IMR-90 (cell line): ENCODE measurements at regions not wholly inside any gene's neighbourhood (a gene's known extent, or its start where the extent isn't known, plus 50 kb on each side); places are given as distances from the start of the nearest gene placed in this dataset.
"Not testable (repeated sequence)": the region's sequence is repeated elsewhere in the genome, so short reads cannot be mapped to it uniquely, and the experiment has no call there.

Experiments
- ATAC-seq: fragments of 200-7000 bp; cut with Tn5 transposase; 2 replicates; pipeline ENCODE4 v1.9.1; 2020; ENCODE audit warnings: low read depth, mild to moderate bottlenecking, moderate library complexity
- BruUV-seq: library from RNA; stranded (reverse); fragments of 400-500 nt; replicated peaks from 2 replicates; lab custom pipeline; 2021; lab: Mats Ljungman, UMichigan
- CTCF ChIA-PET: fragments of 300-600 bp; formaldehyde crosslinking; extraction: SDS; loops from one replicate; lab custom pipeline; 2021; ENCODE audit warnings: antibody characterized with exemption; lab: Yijun Ruan, JAX
- POLR2A ChIA-PET: fragments of 300-600 bp; sonication (Branson Sonifier 250); formaldehyde crosslinking; loops from one replicate; lab custom pipeline; 2022; ENCODE audit warnings: antibody characterized with exemption; ENCODE audit not compliant: unreplicated experiment; lab: Charles Lee
- DNase-seq: peaks from one replicate; pipeline ENCODE4 v3.0.0; 2013
- H2AFZ ChIP-seq: replicated peaks from 2 replicates; pipeline ENCODE3; 2013; ENCODE audit warnings: low read length, mild to moderate bottlenecking; ENCODE audit not compliant: poor library complexity
- H2AK5ac ChIP-seq: 2 replicates; pipeline ENCODE4 v1.6.1; 2013; ENCODE audit warnings: low read depth, low read length, inconsistent platforms
- H2AK9ac ChIP-seq: replicated peaks from 2 replicates; pipeline ENCODE3; 2013; ENCODE audit warnings: mild to moderate bottlenecking, low read depth, low read length, moderate library complexity; ENCODE audit not compliant: poor library complexity
- H2BK120ac ChIP-seq: 2 replicates; pipeline ENCODE4 v1.6.1; 2013; ENCODE audit warnings: low read depth, low read length, inconsistent platforms
- H2BK15ac ChIP-seq: 3 replicates; pipeline ENCODE4 v1.6.1; 2013; ENCODE audit warnings: low read depth, low read length, inconsistent platforms
- H2BK20ac ChIP-seq: 2 replicates; pipeline ENCODE4 v1.6.1; 2013; ENCODE audit warnings: low read depth, mild to moderate bottlenecking, inconsistent platforms, low read length, moderate library complexity
- H2BK5ac ChIP-seq: 2 replicates; pipeline ENCODE4 v1.6.1; 2013; ENCODE audit warnings: mild to moderate bottlenecking, low read depth, low read length, inconsistent platforms; ENCODE audit not compliant: poor library complexity, severe bottlenecking
- H3K14ac ChIP-seq: replicated peaks from 2 replicates; pipeline ENCODE4 v1.6.1; 2013; ENCODE audit warnings: low read depth, low read length, inconsistent platforms
- H3K18ac ChIP-seq: 2 replicates; pipeline ENCODE4 v1.6.1; 2013; ENCODE audit warnings: low read depth, low read length, control low read depth
- H3K23ac ChIP-seq: 2 replicates; pipeline ENCODE4 v1.6.1; 2013; ENCODE audit warnings: low read depth, low read length, inconsistent platforms
- H3K27ac ChIP-seq: 2 replicates; pipeline ENCODE4 v1.5.1; 2013; ENCODE audit warnings: mild to moderate bottlenecking, control low read depth, low read length; ENCODE audit not compliant: insufficient read depth
- H3K27me3 ChIP-seq: 2 replicates; pipeline ENCODE4 v1.6.1; 2013; ENCODE audit warnings: low read length; ENCODE audit not compliant: control insufficient read depth, insufficient read depth
- H3K36me3 ChIP-seq: 2 replicates; pipeline ENCODE4 v1.6.1; 2013; ENCODE audit warnings: low read length, mixed read lengths; ENCODE audit not compliant: control insufficient read depth, insufficient read depth
- H3K4ac ChIP-seq: 2 replicates; pipeline ENCODE4 v1.6.1; 2013; ENCODE audit warnings: low read depth, low read length, inconsistent platforms
- H3K4me1 ChIP-seq: 2 replicates; pipeline ENCODE4 v1.6.1; 2013; ENCODE audit warnings: low read length, mixed read lengths; ENCODE audit not compliant: control insufficient read depth, insufficient read depth
- H3K4me2 ChIP-seq: 2 replicates; pipeline ENCODE4 v1.6.1; 2013; ENCODE audit warnings: low read depth, mild to moderate bottlenecking, control low read depth, low read length, moderate library complexity
- H3K4me3 ChIP-seq: 2 replicates; pipeline ENCODE4 v1.5.1; 2013; ENCODE audit warnings: low read depth, mild to moderate bottlenecking, control low read depth, low read length, moderate library complexity; ENCODE audit not compliant: insufficient read depth
- H3K56ac ChIP-seq: 2 replicates; pipeline ENCODE4 v1.6.1; 2013; ENCODE audit warnings: low read length, inconsistent platforms; ENCODE audit not compliant: insufficient read depth; ENCODE audit errors: extremely low read depth
- H3K79me1 ChIP-seq, 2 experiments: 2 replicates each; pipeline ENCODE4 v1.6.1; 2013; ENCODE audit warnings: low read length in 2 of 2, inconsistent platforms in 1 of 2, low read depth in 1 of 2
- H3K9ac ChIP-seq: 2 replicates; pipeline ENCODE4 v1.6.1; 2013; ENCODE audit warnings: low read depth, low read length, control low read depth
- H3K9me1 ChIP-seq: 2 replicates; pipeline ENCODE4 v1.6.1; 2013; ENCODE audit warnings: low read length, inconsistent platforms; ENCODE audit not compliant: insufficient read depth
- H3K9me3 ChIP-seq: 2 replicates; pipeline ENCODE4 v1.6.1; 2013; ENCODE audit warnings: low read length; ENCODE audit not compliant: control insufficient read depth, insufficient read depth
- H4K20me1 ChIP-seq: 2 replicates; pipeline ENCODE4 v1.6.1; 2013; ENCODE audit warnings: low read length, inconsistent platforms; ENCODE audit not compliant: insufficient read depth
- H4K5ac ChIP-seq: 2 replicates; pipeline ENCODE4 v1.6.1; 2013; ENCODE audit warnings: mild to moderate bottlenecking, low read depth, low read length, control low read depth
- H4K8ac ChIP-seq, 2 experiments: 2 replicates each; pipeline ENCODE4 v1.6.1; 2013; ENCODE audit warnings: low read depth in 2 of 2, low read length in 2 of 2, control low read depth in 1 of 2, inconsistent platforms in 1 of 2
- H4K91ac ChIP-seq: 2 replicates; pipeline ENCODE4 v1.6.1; 2013; ENCODE audit warnings: low read depth, low read length, inconsistent platforms; ENCODE audit not compliant: insufficient read depth
- WGBS, 2 experiments: methylation state at CpG; one replicate each; pipeline versions ENCODE4 v1.1.5 to v1.1.7; 2013; ENCODE audit warnings: missing lambda C conversion rate in 2 of 2; ENCODE audit not compliant: insufficient read length in 1 of 2; ENCODE audit errors: extremely low coverage in 2 of 2; 5-methylcytosine and 5-hydroxymethylcytosine counted together
- dilution Hi-C: fragments of 300-500 bp; cut with HindIII; formaldehyde crosslinking; loops from one replicate; pipeline ENCODE4 v1.14.3; 2018; ENCODE audit warnings: low sequenced_read_pairs; ENCODE audit not compliant: unreplicated experiment
- in situ Hi-C: fragments of 300-500 bp; cut with MboI; formaldehyde crosslinking; loops from 3 replicates; pipeline ENCODE4 v1.14.3; 2019; ENCODE audit warnings: low sequenced_read_pairs, inconsistent platforms, mixed read lengths
- intact Hi-C: fragments of 100-400 bp; cut with micrococcal nuclease; formaldehyde crosslinking; loops from 2 replicates; pipeline ENCODE4 v1.10.0; 2022

DNA sequence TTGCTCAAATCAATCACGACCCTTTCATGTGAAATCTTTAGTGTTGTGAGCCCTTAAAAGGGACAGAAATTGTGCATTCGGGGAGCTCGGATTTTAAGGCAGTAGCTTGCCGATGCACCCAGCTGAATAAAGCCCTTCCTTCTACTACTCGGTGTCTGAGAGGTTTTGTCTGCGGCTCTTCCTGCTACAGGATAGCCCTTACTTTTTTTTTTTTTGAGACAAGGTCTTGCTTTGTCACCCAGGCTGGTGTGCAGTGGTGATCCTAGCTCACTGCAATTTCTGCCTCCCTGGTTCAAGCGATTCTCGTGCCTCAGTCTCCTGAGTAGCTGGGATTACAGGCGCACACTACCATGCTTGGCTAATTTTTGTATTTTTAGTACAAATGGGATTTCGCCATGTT, 56.4 kb upstream of the DPPA4 start:
- ATAC-seq, H3K9ac ChIP-seq, H2AK9ac ChIP-seq, H3K9me1 ChIP-seq, H3K23ac ChIP-seq, H4K5ac ChIP-seq, H3K4me1 ChIP-seq, H3K27me3 ChIP-seq, H3K14ac ChIP-seq, H3K79me1 ChIP-seq, H3K27ac ChIP-seq, H3K4me2 ChIP-seq, H3K18ac ChIP-seq, H2BK120ac ChIP-seq, H3K4me3 ChIP-seq, CTCF ChIA-PET, H3K56ac ChIP-seq, H2BK5ac ChIP-seq, H2BK20ac ChIP-seq, H2BK15ac ChIP-seq, H4K8ac ChIP-seq, BruUV-seq, dilution Hi-C loops, H4K91ac ChIP-seq, H2AFZ ChIP-seq, DNase-seq, POLR2A ChIA-PET, intact Hi-C loops, H3K4ac ChIP-seq, H4K20me1 ChIP-seq, H2AK5ac ChIP-seq, H3K36me3 ChIP-seq, in situ Hi-C loops: not testable (repeated sequence)
- WGBS, 2 experiments, result 92% methylated on average over 2 of the region's 10 CpGs; no CpG with 5 or more reads in 1 of the 2 experiments
- H3K9me3 ChIP-seq, result peaks cover 12% of the 10 kb centered on the region; the same call in 1 of the 2 replicates
